Epithelial cell of proximal tubule (primary cell): ENCODE measurements at regions not wholly inside any gene's neighbourhood (a gene's known extent, or its start where the extent isn't known, plus 50 kb on each side); places are given as distances from the start of the nearest gene placed in this dataset.
"Not testable (repeated sequence)": the region's sequence is repeated elsewhere in the genome, so short reads cannot be mapped to it uniquely, and the experiment has no call there.

Experiments
- DNase-seq: peaks from one replicate; pipeline ENCODE4 v3.0.0-alpha.2; 2011; ENCODE audit warnings: low read depth
- H3K4me3 ChIP-seq: 2 replicates; pipeline ENCODE4 v1.5.1; 2011; ENCODE audit warnings: low read depth, mild to moderate bottlenecking, low read length
- CTCF ChIP-seq: conservative IDR thresholded peaks from 2 replicates; pipeline ENCODE4 v1.5.1; 2012; ENCODE audit warnings: low read depth, mild to moderate bottlenecking, low read length

- no peak for TF ChIP-seq CTCF
- no peak for DNase-seq
- no peak overlapping the region for H3K4me3 ChIP-seq
Measured at GRCh38 chr13:40363653-40364052, 302.8 kb downstream of the FOXO1 start.

GRCh38 chr13:40366119-40366518 lies 300.3 kb downstream of the FOXO1 start:
- DNase-seq = no peak
- no peak for TF ChIP-seq CTCF
- no peak overlapping the region for H3K4me3 ChIP-seq

- DNase-seq = no peak
- TF ChIP-seq CTCF = no peak
- no peak overlapping the region for H3K4me3 ChIP-seq
Measured at GRCh38 chr13:40368127-40368891, 298.1 kb downstream of the FOXO1 start.

- H3K4me3 ChIP-seq = no peak overlapping the region
- no peak for TF ChIP-seq CTCF
- DNase-seq = no peak
Measured at GRCh38 chr13:40370661-40371060, 295.8 kb downstream of the FOXO1 start.

GRCh38 chr13:40371531-40372125 lies 294.8 kb downstream of the FOXO1 start:
- DNase-seq = no peak
- no peak overlapping the region for H3K4me3 ChIP-seq
- TF ChIP-seq CTCF = no peak

- not testable (repeated sequence) for DNase-seq, H3K4me3 ChIP-seq
Measured at GRCh38 chr13:40373608-40374007, 292.8 kb downstream of the FOXO1 start.

GRCh38 chr13:40375489-40376171 lies 290.8 kb downstream of the FOXO1 start:
- no peak overlapping the region for H3K4me3 ChIP-seq
- DNase-seq = no peak
- TF ChIP-seq CTCF = no peak
